Fibroblast of peridontal ligament (primary cell): ENCODE measurements at regions not wholly inside any gene's neighbourhood (a gene's known extent, or its start where the extent isn't known, plus 50 kb on each side); places are given as distances from the start of the nearest gene placed in this dataset.

Experiments
- DNase-seq: peaks from one replicate; pipeline ENCODE4 v3.0.0-alpha.2; 2010; ENCODE audit errors: extremely low read depth

DNA sequence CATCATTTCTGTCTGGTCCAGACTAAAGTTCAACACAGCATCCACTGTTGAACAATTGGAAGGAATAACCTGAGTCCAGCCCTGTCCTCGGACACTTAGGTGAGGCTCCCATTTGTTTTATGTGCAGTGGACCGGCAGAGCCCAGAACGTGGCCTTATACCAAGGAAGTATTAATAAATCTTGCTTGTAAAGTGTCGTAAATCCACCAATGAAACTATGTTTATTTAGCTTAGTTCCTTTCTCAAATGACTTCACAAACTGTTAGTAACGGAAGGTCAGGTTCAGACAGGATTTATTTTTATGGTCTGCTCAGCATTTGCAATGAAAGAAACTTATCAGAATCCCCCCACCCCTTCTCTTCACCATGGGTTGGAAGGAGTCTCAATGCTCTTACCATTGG lies 149.5 kb downstream of the PCSK1 start:
- no peak for DNase-seq

GRCh38 chr5:96282020-96282419 lies 151.0 kb downstream of the PCSK1 start:
- no peak for DNase-seq

DNA sequence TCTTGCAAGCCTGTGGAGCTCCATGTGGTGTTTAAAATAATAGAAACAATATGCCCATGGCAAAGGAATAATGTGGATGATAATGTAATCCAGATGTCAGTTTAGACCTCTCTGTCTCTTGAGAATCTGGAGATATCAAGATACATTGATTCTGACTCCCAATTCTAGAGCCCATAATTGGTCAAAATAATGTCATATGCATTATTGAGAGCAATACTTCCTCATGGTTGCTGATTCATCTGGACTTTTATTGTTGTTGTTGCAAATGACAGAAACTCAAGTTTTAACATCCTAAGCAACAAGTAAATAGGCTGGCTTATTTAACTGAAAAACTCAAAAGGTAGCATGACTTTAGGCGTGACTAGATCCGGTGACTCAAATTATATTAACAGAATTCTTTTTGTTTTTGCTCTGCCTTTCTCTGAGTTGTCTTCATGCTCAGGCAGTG lies 152.1 kb downstream of the PCSK1 start:
- DNase-seq: peak; percentile 82

DNA sequence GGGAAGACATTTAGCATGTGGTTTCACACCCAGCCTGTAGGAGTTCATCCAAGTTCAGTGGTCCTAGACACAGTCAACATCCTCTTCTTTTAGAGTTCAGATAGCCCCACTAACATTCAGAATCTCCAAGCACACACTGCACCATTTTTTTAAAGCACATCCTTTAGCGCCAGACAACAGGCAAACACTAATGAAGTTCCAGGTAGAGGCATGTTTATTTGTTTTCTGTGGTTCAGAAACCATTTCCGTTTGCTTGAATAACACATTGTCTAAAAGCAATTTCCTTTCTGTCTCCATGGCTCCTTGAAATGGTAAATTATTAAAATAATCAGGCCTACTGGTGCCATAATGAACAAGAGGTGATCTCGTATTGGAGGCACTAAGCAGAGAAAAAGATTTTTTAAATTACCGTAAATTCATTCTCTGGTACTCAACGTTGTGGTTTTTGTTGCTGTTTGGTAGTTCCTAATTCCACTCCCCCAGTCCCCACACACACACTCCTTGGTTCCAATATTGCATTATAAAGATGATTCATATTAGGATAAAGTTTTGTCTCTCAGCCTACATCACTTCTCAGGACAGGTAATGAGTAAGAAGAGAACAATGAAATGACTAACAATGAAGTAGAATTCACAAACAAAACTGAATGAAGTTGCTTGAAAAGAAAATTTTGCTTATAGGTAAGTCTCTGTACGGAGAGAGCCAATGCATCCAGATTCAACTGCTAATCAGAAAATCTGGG lies 153.1 kb downstream of the PCSK1 start:
- no peak for DNase-seq

DNA sequence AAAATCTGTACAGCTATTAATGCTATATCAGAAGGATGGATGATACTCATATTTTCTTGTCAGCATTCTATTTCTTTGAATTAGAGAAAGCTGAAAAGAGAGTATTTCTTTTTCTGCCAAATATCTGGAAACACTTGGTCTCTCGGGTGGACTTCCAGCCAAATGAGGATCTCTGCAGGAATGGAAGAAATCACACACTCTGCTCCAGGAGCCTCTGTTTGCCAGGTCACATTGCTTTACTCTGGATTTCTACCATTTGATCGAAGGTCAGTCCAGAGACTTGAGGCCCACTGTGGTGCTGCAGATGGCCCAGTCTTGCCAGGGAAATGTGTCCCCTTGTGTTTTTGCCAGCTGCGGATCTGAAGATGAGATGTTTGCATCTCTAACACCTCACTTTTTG lies 154.1 kb downstream of the PCSK1 start:
- DNase-seq: no peak

- no peak for DNase-seq
Measured at GRCh38 chr5:96275051-96275450, 158.0 kb downstream of the PCSK1 start.

GRCh38 chr5:96265487-96265886 lies 167.6 kb downstream of the PCSK1 start:
- no peak for DNase-seq

DNA sequence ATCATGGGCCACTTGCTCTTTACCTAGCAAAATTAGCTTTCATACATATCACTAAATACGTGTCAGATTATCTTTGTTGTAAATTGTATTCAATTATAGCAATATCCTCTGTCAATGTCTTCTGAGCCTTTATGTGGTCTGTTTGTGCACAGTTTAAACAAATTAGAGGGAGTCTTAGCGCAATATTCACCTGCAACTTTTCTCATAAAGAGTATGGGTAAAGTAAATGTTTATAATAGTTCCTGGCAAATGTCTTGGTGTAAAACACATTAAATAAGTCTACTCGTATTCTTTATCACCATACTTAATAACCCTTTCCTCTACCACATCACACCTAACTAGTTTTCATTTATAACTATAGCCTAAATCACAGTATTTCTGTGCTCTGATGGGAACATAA lies 169.0 kb downstream of the PCSK1 start:
- DNase-seq: no peak

DNA sequence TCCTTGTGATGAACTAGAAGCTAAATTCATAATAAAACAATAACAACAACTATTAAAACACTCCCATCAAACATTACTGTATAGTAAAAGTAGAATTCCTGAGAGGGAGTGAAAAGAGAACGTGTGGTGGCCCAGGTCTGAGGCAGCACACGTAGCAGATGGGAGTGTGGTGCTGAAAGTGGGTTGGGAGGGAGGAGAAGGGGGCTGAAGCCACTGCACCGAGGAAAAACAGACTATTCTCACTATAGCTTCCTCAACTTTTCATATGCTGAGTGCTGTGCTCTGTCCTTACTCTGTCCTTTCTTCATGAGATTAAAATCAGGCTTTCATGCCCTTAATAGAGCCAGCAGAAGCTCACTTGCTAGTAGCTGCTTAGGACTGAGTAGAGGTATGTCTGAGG lies 170.9 kb downstream of the PCSK1 start:
- DNase-seq: no peak

DNA sequence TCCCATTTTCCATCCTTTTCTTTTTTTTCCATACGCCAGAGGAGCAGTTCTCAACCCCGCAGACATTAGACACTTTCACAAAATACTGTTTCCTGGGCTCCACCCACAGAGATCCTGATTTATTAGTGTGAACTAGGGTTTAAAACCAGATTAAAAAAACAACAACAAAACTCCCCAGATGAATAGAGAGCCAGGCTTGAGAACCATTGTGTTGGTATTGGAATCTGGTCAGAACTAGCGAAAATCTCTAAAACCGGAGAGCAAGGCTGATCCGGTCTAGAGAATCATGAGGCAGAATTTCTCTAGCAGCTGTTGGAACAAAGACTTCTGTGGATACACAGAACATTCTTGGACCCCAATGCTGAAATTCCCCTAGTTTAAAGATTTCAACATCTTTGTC lies 173.0 kb downstream of the PCSK1 start:
- DNase-seq: no peak

DNA sequence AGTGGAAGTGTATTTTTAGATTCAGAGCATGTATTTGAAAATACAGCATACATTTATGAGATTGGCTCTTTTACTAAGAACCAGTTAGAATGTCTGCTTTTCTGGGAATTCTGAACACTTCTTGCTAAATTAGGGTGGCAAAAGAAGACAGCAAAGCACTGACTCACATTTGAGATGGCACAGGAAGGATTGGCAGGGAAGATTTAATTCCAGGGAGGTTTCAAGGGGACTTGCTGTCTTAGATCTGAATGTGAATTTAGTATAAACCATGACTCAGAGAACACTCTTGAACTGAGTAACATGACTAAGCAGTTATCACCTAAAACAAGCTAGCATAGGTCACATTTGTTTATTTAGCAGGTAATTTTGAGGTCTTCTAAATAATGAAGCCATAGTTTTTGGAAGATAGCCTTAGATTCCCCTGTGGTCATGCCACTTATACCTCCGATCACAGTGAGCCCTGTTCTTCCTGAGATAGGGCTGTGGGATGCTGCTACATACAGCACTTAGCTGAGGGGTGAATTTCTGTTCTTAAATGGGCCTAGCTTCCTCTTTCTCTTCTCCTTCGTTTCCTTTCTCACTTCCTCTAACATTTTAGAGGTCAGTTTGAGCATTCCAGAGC lies 173.8 kb downstream of the PCSK1 start:
- DNase-seq: peak; percentile 54

GRCh38 chr5:96258692-96259091 lies 174.4 kb downstream of the PCSK1 start:
- DNase-seq: no peak

GRCh38 chr5:96257904-96258303 lies 175.1 kb downstream of the PCSK1 start:
- peak; percentile 60 for DNase-seq

- DNase-seq: peak; percentile 18
Measured at GRCh38 chr5:96256795-96257470, 176.1 kb downstream of the PCSK1 start.

DNA sequence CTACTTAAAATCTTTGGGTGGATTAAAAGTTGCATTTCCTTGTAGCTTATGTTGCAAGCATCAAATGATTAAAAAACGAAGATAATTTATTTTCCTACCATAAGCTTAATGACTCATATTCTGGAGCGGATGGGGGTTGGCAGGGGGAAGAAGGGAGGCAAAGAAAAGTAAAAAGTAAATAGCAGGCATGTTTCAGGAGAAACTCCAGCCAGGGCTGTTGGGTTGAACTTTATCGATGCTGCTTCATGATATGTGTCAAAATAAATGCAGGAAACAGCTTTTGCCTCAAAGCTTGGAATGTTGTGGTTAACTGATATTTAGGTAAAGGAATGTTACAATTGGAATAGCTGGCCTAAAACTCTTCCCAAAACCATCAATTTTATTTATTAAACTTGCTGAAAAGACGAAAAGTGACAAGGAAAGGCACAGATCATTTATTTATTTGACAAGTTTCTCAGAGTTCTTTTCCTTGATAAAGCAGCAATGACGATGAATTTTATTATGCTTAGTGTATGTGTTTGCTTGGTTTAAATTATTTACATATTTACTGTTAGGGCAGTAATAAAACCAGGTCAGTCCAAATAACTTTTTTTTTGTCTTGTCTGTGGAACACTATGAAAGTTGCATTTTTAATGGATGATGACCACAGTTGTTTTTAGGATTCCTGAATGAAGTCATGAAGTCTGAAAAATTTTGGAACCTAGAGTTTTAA lies 177.9 kb downstream of the PCSK1 start:
- DNase-seq: peak; percentile 89

DNA sequence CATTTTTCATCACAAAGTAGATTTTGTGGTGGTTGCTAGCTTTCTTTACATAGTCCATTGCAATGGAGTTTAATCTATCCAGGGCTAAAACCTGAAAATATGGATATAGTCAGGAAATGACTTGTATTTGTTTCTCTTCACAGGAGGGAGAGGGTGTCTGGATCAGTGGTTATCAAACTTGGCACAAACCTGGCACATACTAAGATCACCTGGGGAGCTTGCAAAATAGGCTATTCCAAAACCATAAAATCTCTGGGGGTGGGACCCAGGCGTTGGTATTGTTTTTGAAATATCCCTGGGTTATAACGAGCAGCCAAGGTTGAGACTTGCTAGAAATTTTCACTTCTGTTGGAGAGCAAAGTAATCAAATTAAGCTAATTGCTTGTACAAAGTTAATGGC lies 179.9 kb downstream of the PCSK1 start:
- no peak for DNase-seq

- no peak for DNase-seq
Measured at GRCh38 chr5:96252596-96252995, 180.5 kb downstream of the PCSK1 start.

DNA sequence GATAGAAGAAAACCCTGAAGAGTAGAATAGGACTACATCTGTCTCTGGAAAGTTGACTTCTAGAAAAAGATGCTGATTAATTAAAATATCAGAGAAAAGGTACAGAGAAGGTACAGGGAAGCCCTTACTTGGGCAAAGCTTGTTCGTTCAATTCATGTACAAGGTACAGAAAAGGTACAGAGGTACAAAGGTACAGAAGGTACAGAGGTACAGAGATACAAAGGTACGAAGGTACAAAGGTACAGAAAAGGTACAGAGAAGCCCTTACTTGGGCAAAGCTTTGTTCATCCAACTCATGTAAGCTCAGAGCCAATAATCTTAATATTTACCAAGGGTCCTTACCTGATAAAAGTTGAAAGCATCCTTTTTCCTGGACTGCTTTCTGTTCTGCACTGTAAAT lies 182.3 kb downstream of the PCSK1 start:
- DNase-seq: no peak

- no peak for DNase-seq
Measured at GRCh38 chr5:96248131-96248530, 184.9 kb downstream of the PCSK1 start.

- no peak for DNase-seq
Measured at GRCh38 chr5:96247708-96248107, 185.3 kb downstream of the PCSK1 start.

GRCh38 chr5:96247097-96247701 lies 185.8 kb downstream of the PCSK1 start:
- peak; percentile 97 for DNase-seq
